ENCODE measurements at regions not wholly inside any gene's neighbourhood (a gene's known extent, or its start where the extent isn't known, plus 50 kb on each side); places are given as distances from the start of the nearest gene placed in this dataset.

DNA sequence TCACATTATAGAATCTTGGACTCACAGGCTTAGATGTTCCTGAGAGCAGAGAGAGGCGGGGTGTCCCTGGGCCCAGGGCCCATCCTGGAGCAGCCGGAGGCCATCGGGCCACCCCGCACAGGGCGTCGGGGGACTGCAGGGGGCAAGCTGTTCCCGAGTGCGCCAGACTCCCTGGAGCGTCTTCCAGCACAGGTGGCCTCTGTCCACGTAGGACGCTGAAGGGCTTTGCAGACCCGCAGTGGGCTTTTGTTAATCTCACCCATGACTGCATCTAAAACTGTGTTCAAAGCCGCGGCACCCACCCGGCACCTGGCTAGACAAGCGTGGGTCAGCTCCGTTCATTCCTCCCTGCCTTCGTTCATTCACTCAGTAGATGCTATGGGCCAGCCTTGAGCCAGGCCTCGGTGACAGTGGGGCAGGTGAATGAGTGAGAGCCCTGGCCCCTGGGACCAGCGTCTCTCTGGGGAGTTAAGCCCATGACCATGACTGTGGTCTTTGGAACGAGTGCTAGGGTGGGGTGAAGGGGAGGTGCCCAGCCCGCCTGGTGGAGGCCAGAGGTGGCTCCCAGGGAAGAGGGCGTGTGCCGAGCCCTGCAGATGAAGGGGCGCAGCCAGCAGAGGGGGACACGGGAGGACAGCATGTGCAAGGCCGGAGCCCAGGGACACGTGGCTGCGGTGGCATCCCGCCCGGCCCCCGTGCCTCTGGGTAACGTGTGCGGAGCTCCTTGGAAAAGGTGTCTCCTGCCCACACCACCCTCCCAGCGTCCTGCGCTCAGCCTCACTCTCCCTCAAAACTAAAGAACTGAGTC is 98.3 kb downstream of the HMX1 start:
- TF ChIP-seq, protein P1, sequence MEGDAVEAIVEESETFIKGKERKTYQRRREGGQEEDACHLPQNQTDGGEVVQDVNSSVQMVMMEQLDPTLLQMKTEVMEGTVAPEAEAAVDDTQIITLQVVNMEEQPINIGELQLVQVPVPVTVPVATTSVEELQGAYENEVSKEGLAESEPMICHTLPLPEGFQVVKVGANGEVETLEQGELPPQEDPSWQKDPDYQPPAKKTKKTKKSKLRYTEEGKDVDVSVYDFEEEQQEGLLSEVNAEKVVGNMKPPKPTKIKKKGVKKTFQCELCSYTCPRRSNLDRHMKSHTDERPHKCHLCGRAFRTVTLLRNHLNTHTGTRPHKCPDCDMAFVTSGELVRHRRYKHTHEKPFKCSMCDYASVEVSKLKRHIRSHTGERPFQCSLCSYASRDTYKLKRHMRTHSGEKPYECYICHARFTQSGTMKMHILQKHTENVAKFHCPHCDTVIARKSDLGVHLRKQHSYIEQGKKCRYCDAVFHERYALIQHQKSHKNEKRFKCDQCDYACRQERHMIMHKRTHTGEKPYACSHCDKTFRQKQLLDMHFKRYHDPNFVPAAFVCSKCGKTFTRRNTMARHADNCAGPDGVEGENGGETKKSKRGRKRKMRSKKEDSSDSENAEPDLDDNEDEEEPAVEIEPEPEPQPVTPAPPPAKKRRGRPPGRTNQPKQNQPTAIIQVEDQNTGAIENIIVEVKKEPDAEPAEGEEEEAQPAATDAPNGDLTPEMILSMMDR (IDR thresholded peaks at IDR 0.05): no peak
- no peak for TF ChIP-seq POLR2A (IDR thresholded peaks at IDR 0.05)

Data from thyroid gland (tissue), 4 donors.